ENCODE measurements at regions not wholly inside any gene's neighbourhood (a gene's known extent, or its start where the extent isn't known, plus 50 kb on each side); places are given as distances from the start of the nearest gene placed in this dataset.

GRCh38 chr2:116142644-116143227, 1671.8 kb upstream of the DDX18 start:
- no peak overlapping the region for H3K4me3 ChIP-seq (ENCODE audit: low read depth in 1 of 2, low read length in 2 of 2)
- no peaks in the 10 kb centered on the region for H3K4me1 ChIP-seq (ENCODE audit: insufficient read depth, low read length)
- H2AFZ ChIP-seq (ENCODE audit: low read depth, low read length) = no peak overlapping the region
- no peak overlapping the region for H3K4me2 ChIP-seq (ENCODE audit: insufficient read depth, low read length)
- no peaks in the 10 kb centered on the region for H3K36me3 ChIP-seq (ENCODE audit: insufficient read depth, low read length)
- H3K79me2 ChIP-seq (ENCODE audit: insufficient read depth, low read length) = no peaks in the 10 kb centered on the region
- TF ChIP-seq, protein P1, sequence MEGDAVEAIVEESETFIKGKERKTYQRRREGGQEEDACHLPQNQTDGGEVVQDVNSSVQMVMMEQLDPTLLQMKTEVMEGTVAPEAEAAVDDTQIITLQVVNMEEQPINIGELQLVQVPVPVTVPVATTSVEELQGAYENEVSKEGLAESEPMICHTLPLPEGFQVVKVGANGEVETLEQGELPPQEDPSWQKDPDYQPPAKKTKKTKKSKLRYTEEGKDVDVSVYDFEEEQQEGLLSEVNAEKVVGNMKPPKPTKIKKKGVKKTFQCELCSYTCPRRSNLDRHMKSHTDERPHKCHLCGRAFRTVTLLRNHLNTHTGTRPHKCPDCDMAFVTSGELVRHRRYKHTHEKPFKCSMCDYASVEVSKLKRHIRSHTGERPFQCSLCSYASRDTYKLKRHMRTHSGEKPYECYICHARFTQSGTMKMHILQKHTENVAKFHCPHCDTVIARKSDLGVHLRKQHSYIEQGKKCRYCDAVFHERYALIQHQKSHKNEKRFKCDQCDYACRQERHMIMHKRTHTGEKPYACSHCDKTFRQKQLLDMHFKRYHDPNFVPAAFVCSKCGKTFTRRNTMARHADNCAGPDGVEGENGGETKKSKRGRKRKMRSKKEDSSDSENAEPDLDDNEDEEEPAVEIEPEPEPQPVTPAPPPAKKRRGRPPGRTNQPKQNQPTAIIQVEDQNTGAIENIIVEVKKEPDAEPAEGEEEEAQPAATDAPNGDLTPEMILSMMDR (IDR thresholded peaks at IDR 0.05; ENCODE audit: borderline replicate concordance, extremely low read depth, low read length, poor library complexity, severe bottlenecking) = no peak
- TF ChIP-seq EZH2 (IDR thresholded peaks at IDR 0.05; ENCODE audit: borderline replicate concordance, low read depth, low read length, severe bottlenecking) = no peak
- no peak for ATAC-seq (ENCODE audit: insufficient read depth, low read depth)
- H3K9ac ChIP-seq (ENCODE audit: low read depth, low read length) = no peak overlapping the region
- H3K27ac ChIP-seq (ENCODE audit: low read length) = no peak overlapping the region
- H4K20me1 ChIP-seq (ENCODE audit: insufficient read depth, low read length) = no peaks in the 10 kb centered on the region
- no peaks in the 10 kb centered on the region for H3K27me3 ChIP-seq (ENCODE audit: insufficient read depth, low read length, poor library complexity)
- no peaks in the 10 kb centered on the region for H3K9me3 ChIP-seq (ENCODE audit: insufficient read depth, low read length, severe bottlenecking)
- DNase-seq = no peak

GRCh38 chr2:116145031-116145430, 1669.5 kb upstream of the DDX18 start:
- H3K4me2 ChIP-seq (ENCODE audit: insufficient read depth, low read length) = no peak overlapping the region
- no peak overlapping the region for H3K9ac ChIP-seq (ENCODE audit: low read depth, low read length)
- DNase-seq = no peak
- no peak overlapping the region for H2AFZ ChIP-seq (ENCODE audit: low read depth, low read length)
- H3K4me1 ChIP-seq (ENCODE audit: insufficient read depth, low read length) = no peaks in the 10 kb centered on the region
- H3K27me3 ChIP-seq (ENCODE audit: insufficient read depth, low read length, poor library complexity) = no peaks in the 10 kb centered on the region
- H3K4me3 ChIP-seq (ENCODE audit: low read depth in 1 of 2, low read length in 2 of 2) = no peak overlapping the region
- H4K20me1 ChIP-seq (ENCODE audit: insufficient read depth, low read length) = no peaks in the 10 kb centered on the region
- no peaks in the 10 kb centered on the region for H3K9me3 ChIP-seq (ENCODE audit: insufficient read depth, low read length, severe bottlenecking)
- ATAC-seq (ENCODE audit: insufficient read depth, low read depth) = no peak
- TF ChIP-seq EZH2 (IDR thresholded peaks at IDR 0.05; ENCODE audit: borderline replicate concordance, low read depth, low read length, severe bottlenecking) = no peak
- TF ChIP-seq, protein P1 (IDR thresholded peaks at IDR 0.05; ENCODE audit: borderline replicate concordance, extremely low read depth, low read length, poor library complexity, severe bottlenecking) = no peak
- H3K36me3 ChIP-seq (ENCODE audit: insufficient read depth, low read length) = no peaks in the 10 kb centered on the region
- H3K79me2 ChIP-seq (ENCODE audit: insufficient read depth, low read length) = no peaks in the 10 kb centered on the region
- H3K27ac ChIP-seq (ENCODE audit: low read length) = no peak overlapping the region

- Histone ChIP-seq H3K4me2 (ENCODE audit: insufficient read depth, low read length) (no peak overlapping the region), H2AFZ (ENCODE audit: low read depth, low read length) (no peak overlapping the region), H4K20me1 (ENCODE audit: insufficient read depth, low read length) (no peaks in the 10 kb centered on the region), H3K36me3 (ENCODE audit: insufficient read depth, low read length) (no peaks in the 10 kb centered on the region), H3K9me3 (ENCODE audit: insufficient read depth, low read length, severe bottlenecking) (no peaks in the 10 kb centered on the region), H3K27me3 (ENCODE audit: insufficient read depth, low read length, poor library complexity) (no peaks in the 10 kb centered on the region), H3K79me2 (ENCODE audit: insufficient read depth, low read length) (no peaks in the 10 kb centered on the region), H3K4me3 (ENCODE audit: low read depth in 1 of 2, low read length in 2 of 2) (no peak overlapping the region), H3K27ac (ENCODE audit: low read length) (no peak overlapping the region), H3K9ac (ENCODE audit: low read depth, low read length) (no peak overlapping the region), H3K4me1 (ENCODE audit: insufficient read depth, low read length) (no peaks in the 10 kb centered on the region)
- no peak for DNase-seq
- TF ChIP-seq, protein P1 (IDR thresholded peaks at IDR 0.05; ENCODE audit: borderline replicate concordance, extremely low read depth, low read length, poor library complexity, severe bottlenecking) = no peak
- TF ChIP-seq EZH2 (IDR thresholded peaks at IDR 0.05; ENCODE audit: borderline replicate concordance, low read depth, low read length, severe bottlenecking) = no peak
- ATAC-seq (ENCODE audit: insufficient read depth, low read depth) = no peak
Measured at GRCh38 chr2:116148361-116148760, 1666.1 kb upstream of the DDX18 start.

Data from DND-41 (cell line).